ENCODE measurements at regions not wholly inside any gene's neighbourhood (a gene's known extent, or its start where the extent isn't known, plus 50 kb on each side); places are given as distances from the start of the nearest gene placed in this dataset.
"Not testable (repeated sequence)": the region's sequence is repeated elsewhere in the genome, so short reads cannot be mapped to it uniquely, and the experiment has no call there.

GRCh38 chr2:196279541-196279940, 108.2 kb upstream of the STK17B start:
- DNase-seq = no peak

- no peak for DNase-seq
Observed at GRCh38 chr2:196284144-196284844, 112.9 kb upstream of the STK17B start.

GRCh38 chr2:196284866-196285557, 113.6 kb upstream of the STK17B start:
- no peak for DNase-seq

GRCh38 chr2:196286821-196287220, 115.4 kb upstream of the STK17B start:
- no peak for DNase-seq

- no peak for DNase-seq
Observed at GRCh38 chr2:196287523-196287922, 116.1 kb upstream of the STK17B start.

- DNase-seq = no peak
Observed at GRCh38 chr2:196288006-196288538, 116.7 kb upstream of the STK17B start.

- no peak for DNase-seq
Observed at GRCh38 chr2:196289000-196289399, 117.6 kb upstream of the STK17B start.

- DNase-seq = no peak
Observed at GRCh38 chr2:196290136-196290535, 118.8 kb upstream of the STK17B start.

- no peak for DNase-seq
Observed at GRCh38 chr2:196290569-196290968, 119.2 kb upstream of the STK17B start.

GRCh38 chr2:196291426-196291825, 120.0 kb upstream of the STK17B start:
- DNase-seq = no peak

GRCh38 chr2:196291873-196292800, 120.8 kb upstream of the STK17B start:
- no peak for DNase-seq

- no peak for DNase-seq
Observed at GRCh38 chr2:196293751-196294515, 122.6 kb upstream of the STK17B start.

- DNase-seq = no peak
Observed at GRCh38 chr2:196294516-196294909, 123.1 kb upstream of the STK17B start.

GRCh38 chr2:196295005-196295404, 123.6 kb upstream of the STK17B start:
- no peak for DNase-seq

GRCh38 chr2:196298106-196298723, 126.8 kb upstream of the STK17B start:
- DNase-seq = not testable (repeated sequence)

GRCh38 chr2:196307775-196308305, 136.5 kb upstream of the STK17B start:
- no peak for DNase-seq

- DNase-seq = no peak
Observed at GRCh38 chr2:196309691-196310090, 138.3 kb upstream of the STK17B start.

GRCh38 chr2:196314157-196314556, 142.8 kb upstream of the STK17B start:
- DNase-seq = no peak

GRCh38 chr2:196314780-196315179, 143.4 kb upstream of the STK17B start:
- no peak for DNase-seq

GRCh38 chr2:196315388-196316049, 144.1 kb upstream of the STK17B start:
- no peak for DNase-seq

- DNase-seq = no peak
Observed at GRCh38 chr2:196316050-196316430, 144.7 kb upstream of the STK17B start.
